Activated CD4-positive, alpha-beta T cell treated with anti-CD3 and anti-CD28 coated beads, Interleukin-2, amount 10 ng/mL, durations not matched to agents 24 days and 14 days (primary cell): ENCODE measurements at regions not wholly inside any gene's neighbourhood (a gene's known extent, or its start where the extent isn't known, plus 50 kb on each side); places are given as distances from the start of the nearest gene placed in this dataset.

Experiments used
- DNase-seq: peaks from one replicate; pipeline ENCODE4 v3.0.0; 2022
- H3K27ac Mint-ChIP-seq: one replicate; pipeline ENCODE4 v1.8.0; 2022; ENCODE audit warnings: mild to moderate bottlenecking, mixed read lengths
- H3K27me3 Mint-ChIP-seq: one replicate; pipeline ENCODE4 v1.8.0; 2022; ENCODE audit warnings: mixed read lengths
- H3K36me3 Mint-ChIP-seq: one replicate; pipeline ENCODE4 v1.8.0; 2022; ENCODE audit warnings: low read depth, mild to moderate bottlenecking, mixed read lengths
- H3K4me1 Mint-ChIP-seq: one replicate; pipeline ENCODE4 v1.8.0; 2021; ENCODE audit warnings: mixed read lengths
- H3K4me3 Mint-ChIP-seq: one replicate; pipeline ENCODE4 v1.8.0; 2022; ENCODE audit warnings: mild to moderate bottlenecking, moderate library complexity, mixed read lengths
- H3K9me3 Mint-ChIP-seq: one replicate; pipeline ENCODE4 v1.8.0; 2021; ENCODE audit warnings: mixed read lengths
- intact Hi-C: fragments of 100-400 bp; cut with micrococcal nuclease; formaldehyde crosslinking; loops from one replicate; pipeline ENCODE4 v1.15.1; 2023

DNA sequence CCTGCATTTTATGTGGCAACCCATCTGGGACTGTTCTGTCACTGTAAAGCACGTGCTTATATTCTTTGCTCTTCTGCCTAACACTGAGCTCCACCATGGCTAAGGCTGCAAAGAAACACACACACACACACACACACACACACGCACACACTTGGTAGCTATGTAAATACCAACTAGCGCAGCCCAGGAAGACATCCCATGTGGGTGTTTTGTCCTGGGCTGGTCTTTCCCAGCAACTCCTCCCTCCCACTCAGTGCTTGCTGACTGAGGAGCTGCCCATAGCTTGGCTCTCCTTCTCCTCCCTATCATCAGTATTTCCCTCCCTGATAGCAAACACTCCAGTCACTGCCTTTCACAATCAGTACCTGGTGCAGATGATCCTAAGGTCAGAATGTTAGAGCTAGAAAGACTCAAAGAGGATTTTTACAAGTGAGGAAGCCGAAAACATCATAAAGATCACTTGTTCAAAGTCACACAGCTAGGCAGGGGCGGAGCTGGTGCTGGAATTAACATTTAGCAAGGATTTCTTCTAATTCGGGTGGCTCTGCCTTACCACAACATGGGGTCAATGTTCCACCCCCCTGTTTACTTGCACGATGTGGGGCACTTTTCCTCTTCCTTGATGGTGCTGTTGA lies 377.1 kb upstream of the TBL1XR1 start:
- H3K27ac Mint-ChIP-seq, result no peak overlapping the region
- intact Hi-C loops, result no loop called here
- H3K27me3 Mint-ChIP-seq, result peaks cover 2% of the 10 kb centered on the region
- peaks cover 6% of the 10 kb centered on the region for H3K9me3 Mint-ChIP-seq
- no peak for DNase-seq
- no peaks in the 10 kb centered on the region for H3K4me1 Mint-ChIP-seq
- no peaks in the 10 kb centered on the region for H3K36me3 Mint-ChIP-seq
- no peak overlapping the region for H3K4me3 Mint-ChIP-seq

DNA sequence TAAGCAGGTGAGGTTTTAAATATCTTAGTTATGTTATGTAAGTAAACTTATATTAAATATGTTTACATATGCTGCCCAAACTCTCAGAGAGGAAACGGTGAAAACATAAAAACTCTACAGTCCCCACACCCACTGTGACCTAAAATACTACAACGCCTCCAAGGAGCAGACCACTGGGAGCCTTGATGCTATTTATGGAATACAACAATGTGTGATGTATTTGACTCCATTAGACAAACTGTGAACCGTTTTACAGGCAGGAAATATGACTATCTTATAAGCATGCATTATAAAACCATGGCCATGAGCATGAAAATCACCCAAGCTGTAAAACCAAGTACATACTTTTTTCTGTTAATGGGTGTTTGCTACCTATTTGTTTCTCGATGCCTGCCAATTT lies 379.5 kb upstream of the TBL1XR1 start:
- no peak for DNase-seq
- H3K27ac Mint-ChIP-seq, result no peak overlapping the region
- no peaks in the 10 kb centered on the region for H3K4me1 Mint-ChIP-seq
- H3K27me3 Mint-ChIP-seq, result peaks cover 2% of the 10 kb centered on the region
- no peaks in the 10 kb centered on the region for H3K36me3 Mint-ChIP-seq
- peaks cover 8% of the 10 kb centered on the region for H3K9me3 Mint-ChIP-seq
- intact Hi-C loops, result no loop called here
- no peak overlapping the region for H3K4me3 Mint-ChIP-seq

- intact Hi-C loops, result no loop called here
- H3K27ac Mint-ChIP-seq, result no peak overlapping the region
- H3K27me3 Mint-ChIP-seq, result peaks cover 2% of the 10 kb centered on the region
- peaks cover 2% of the 10 kb centered on the region for H3K36me3 Mint-ChIP-seq
- H3K4me3 Mint-ChIP-seq, result no peak overlapping the region
- no peak for DNase-seq
- H3K4me1 Mint-ChIP-seq, result no peaks in the 10 kb centered on the region
- peaks cover 12% of the 10 kb centered on the region for H3K9me3 Mint-ChIP-seq
These were observed 381.2 kb upstream of the TBL1XR1 start for GRCh38 chr3:177578488-177578887.

DNA sequence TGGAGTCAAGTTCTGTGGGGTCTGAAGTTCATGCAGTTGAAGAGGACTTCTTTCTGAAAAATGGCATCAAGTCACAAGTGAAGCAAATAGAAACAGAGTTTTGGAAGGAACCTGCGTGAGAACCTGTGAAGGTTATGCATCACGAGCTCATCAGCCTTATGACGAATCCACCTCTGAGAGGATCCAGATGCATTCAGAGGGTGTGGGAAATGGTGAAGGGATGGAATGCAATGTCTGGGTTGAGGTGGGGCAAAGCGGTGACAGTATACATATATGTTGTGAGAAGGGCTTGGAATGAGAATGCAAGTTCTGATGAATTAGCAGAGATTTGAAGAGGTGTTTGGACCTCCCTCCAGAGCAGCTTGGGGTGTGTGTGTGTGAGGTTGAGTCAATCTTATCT lies 382.1 kb upstream of the TBL1XR1 start:
- Mint-ChIP-seq H3K36me3 (peaks cover 2% of the 10 kb centered on the region), H3K9me3 (peaks cover 12% of the 10 kb centered on the region), H3K4me1 (no peaks in the 10 kb centered on the region), H3K27ac (no peak overlapping the region), H3K4me3 (no peak overlapping the region), H3K27me3 (peaks cover 2% of the 10 kb centered on the region)
- no peak for DNase-seq
- intact Hi-C loops, result no loop called here

DNA sequence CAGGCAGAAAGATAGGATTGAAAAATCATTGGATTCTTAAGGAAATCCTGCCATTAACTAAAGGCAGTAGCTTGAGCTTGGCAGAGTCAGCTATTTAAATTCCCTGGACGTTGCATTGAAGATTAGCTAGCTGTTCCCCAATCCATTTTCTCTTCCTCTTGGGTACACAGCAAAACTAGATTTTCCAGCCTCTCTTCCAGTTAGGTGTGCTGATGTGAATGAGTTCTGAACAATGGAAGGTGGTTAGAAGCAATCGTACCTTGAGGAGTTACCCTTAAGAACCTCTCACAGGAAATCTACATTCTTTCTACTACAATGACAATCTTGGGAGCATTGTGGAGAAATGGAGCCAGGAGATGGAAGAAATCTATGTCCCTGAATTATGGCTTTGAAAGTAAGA lies 383.2 kb upstream of the TBL1XR1 start:
- Mint-ChIP-seq H3K27me3 (peaks cover 2% of the 10 kb centered on the region), H3K4me1 (no peaks in the 10 kb centered on the region), H3K27ac (no peak overlapping the region), H3K9me3 (peaks cover 13% of the 10 kb centered on the region), H3K4me3 (no peak overlapping the region), H3K36me3 (peaks cover 2% of the 10 kb centered on the region)
- intact Hi-C loops, result no loop called here
- DNase-seq, result no peak

GRCh38 chr3:177585271-177585670 lies 388.0 kb upstream of the TBL1XR1 start:
- DNase-seq, result no peak
- Mint-ChIP-seq H3K4me3 (no peak overlapping the region), H3K27ac (no peak overlapping the region), H3K4me1 (peaks cover 7% of the 10 kb centered on the region), H3K27me3 (no peaks in the 10 kb centered on the region), H3K9me3 (peaks cover 13% of the 10 kb centered on the region), H3K36me3 (peaks cover 6% of the 10 kb centered on the region)
- intact Hi-C loops, result no loop called here

- no peak overlapping the region for H3K4me3 Mint-ChIP-seq
- peaks cover 8% of the 10 kb centered on the region for H3K9me3 Mint-ChIP-seq
- peaks cover 3% of the 10 kb centered on the region for H3K36me3 Mint-ChIP-seq
- DNase-seq, result no peak
- H3K27ac Mint-ChIP-seq, result no peak overlapping the region
- intact Hi-C loops, result no loop called here
- peaks cover 25% of the 10 kb centered on the region for H3K4me1 Mint-ChIP-seq
- H3K27me3 Mint-ChIP-seq, result no peaks in the 10 kb centered on the region
These were observed 391.9 kb upstream of the TBL1XR1 start for GRCh38 chr3:177589041-177589650.

- Mint-ChIP-seq H3K27me3 (no peaks in the 10 kb centered on the region), H3K4me3 (no peak overlapping the region), H3K9me3 (peaks cover 8% of the 10 kb centered on the region), H3K27ac (peak overlapping the region; percentile 12), H3K4me1 (peaks cover 28% of the 10 kb centered on the region), H3K36me3 (peaks cover 3% of the 10 kb centered on the region)
- no peak for DNase-seq
- intact Hi-C loops, result loop anchor here (1.0 to 10.0 kb wide), 4 partner anchors 163 to 273 kb away; no protein-coding TSS in a partner anchor
These were observed 392.7 kb upstream of the TBL1XR1 start for GRCh38 chr3:177589911-177590381.

GRCh38 chr3:177590826-177591225 lies 393.5 kb upstream of the TBL1XR1 start:
- peaks cover 3% of the 10 kb centered on the region for H3K36me3 Mint-ChIP-seq
- peak overlapping the region; percentile 55 for H3K27ac Mint-ChIP-seq
- intact Hi-C loops, result loop anchor here (1.0 to 10.0 kb wide), 4 partner anchors 164 to 274 kb away; no protein-coding TSS in a partner anchor
- no peak overlapping the region for H3K4me3 Mint-ChIP-seq
- DNase-seq, result no peak
- H3K4me1 Mint-ChIP-seq, result peaks cover 31% of the 10 kb centered on the region
- H3K9me3 Mint-ChIP-seq, result peaks cover 5% of the 10 kb centered on the region
- H3K27me3 Mint-ChIP-seq, result no peaks in the 10 kb centered on the region

GRCh38 chr3:177591379-177591778 lies 394.1 kb upstream of the TBL1XR1 start:
- Mint-ChIP-seq H3K4me1 (peaks cover 36% of the 10 kb centered on the region), H3K27ac (peak overlapping the region; percentile 34), H3K36me3 (peaks cover 3% of the 10 kb centered on the region), H3K27me3 (no peaks in the 10 kb centered on the region), H3K9me3 (peaks cover 5% of the 10 kb centered on the region), H3K4me3 (no peak overlapping the region)
- peak; percentile 62 for DNase-seq
- intact Hi-C loops, result loop anchor here (5.0 to 10.0 kb wide), 3 partner anchors 164 to 274 kb away; no protein-coding TSS in a partner anchor

- H3K27ac Mint-ChIP-seq, result no peak overlapping the region
- no peak for DNase-seq
- no peak overlapping the region for H3K4me3 Mint-ChIP-seq
- intact Hi-C loops, result loop anchor here (5.0 to 10.0 kb wide), 3 partner anchors 167 to 277 kb away; no protein-coding TSS in a partner anchor
- H3K9me3 Mint-ChIP-seq, result peaks cover 3% of the 10 kb centered on the region
- H3K4me1 Mint-ChIP-seq, result peaks cover 59% of the 10 kb centered on the region
- H3K27me3 Mint-ChIP-seq, result no peaks in the 10 kb centered on the region
- H3K36me3 Mint-ChIP-seq, result peaks cover 2% of the 10 kb centered on the region
These were observed 396.8 kb upstream of the TBL1XR1 start for GRCh38 chr3:177594096-177594495.

DNA sequence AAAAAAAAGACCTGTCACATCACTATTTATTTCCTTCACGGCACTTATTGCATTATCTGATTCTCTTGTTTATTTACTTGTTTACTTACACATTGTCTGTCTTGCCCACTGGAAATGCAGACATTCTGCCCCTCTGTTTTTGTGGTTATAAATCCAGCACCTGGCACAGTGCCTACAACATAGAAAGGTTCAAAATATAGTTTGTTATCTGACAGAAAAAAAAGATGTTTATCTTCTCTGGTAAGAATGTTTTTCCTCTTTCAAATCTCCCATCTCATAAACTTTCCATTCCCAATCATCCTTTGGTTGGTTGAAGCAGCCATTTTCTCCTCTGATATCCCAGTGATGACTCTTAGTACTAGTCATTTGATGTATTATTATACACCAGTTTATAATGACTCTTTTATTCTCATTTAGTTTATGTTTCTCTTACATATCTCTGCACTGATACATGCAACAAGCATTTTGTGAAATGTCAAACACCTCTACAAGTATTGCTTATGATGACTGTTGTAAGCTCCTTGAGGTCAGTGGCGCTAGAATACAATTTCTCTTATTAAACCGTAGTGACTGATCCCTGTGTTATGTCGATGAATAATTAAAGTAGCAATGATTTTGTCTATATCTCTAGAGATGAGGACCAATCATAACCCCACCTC lies 398.4 kb upstream of the TBL1XR1 start:
- Mint-ChIP-seq H3K9me3 (peaks cover 8% of the 10 kb centered on the region), H3K27ac (no peak overlapping the region), H3K4me3 (no peak overlapping the region), H3K36me3 (peaks cover 2% of the 10 kb centered on the region), H3K4me1 (peaks cover 57% of the 10 kb centered on the region), H3K27me3 (no peaks in the 10 kb centered on the region)
- no peak for DNase-seq
- intact Hi-C loops, result loop anchor here (5.0 to 10.0 kb wide), 4 partner anchors 58 to 538 kb away; partner anchors contain the start of gene TBL1XR1

DNA sequence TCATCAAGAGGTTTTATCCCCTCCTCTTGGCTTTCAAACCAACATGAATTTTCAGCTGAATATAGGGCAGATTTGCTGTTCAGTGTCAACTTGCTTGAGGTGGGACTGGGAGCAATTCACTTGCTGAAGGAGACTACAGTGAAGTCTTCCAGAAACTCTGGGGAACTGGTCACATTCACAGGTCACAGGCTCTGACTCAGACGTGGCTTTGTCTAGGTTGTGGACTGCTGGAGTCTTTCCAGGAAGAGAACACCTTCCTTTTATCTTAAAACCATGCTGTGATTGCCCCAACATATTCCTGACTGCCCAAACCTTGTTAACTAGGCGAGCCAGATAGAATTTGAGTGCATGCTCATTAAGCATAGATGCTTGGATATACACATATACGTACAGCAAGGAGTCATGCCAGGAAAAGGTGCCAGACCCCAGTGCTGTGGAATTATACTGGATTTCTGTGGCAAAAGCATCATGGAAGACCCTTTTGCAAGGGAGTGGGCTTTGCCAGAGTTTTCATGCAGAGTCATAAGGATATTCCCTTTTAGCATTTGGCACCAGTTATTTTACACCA lies 399.1 kb upstream of the TBL1XR1 start:
- peaks cover 10% of the 10 kb centered on the region for H3K9me3 Mint-ChIP-seq
- no peak for DNase-seq
- no peak overlapping the region for H3K27ac Mint-ChIP-seq
- peaks cover 58% of the 10 kb centered on the region for H3K4me1 Mint-ChIP-seq
- intact Hi-C loops, result loop anchor here (5.0 to 10.0 kb wide), 4 partner anchors 59 to 539 kb away; partner anchors contain the start of gene TBL1XR1
- H3K27me3 Mint-ChIP-seq, result no peaks in the 10 kb centered on the region
- H3K4me3 Mint-ChIP-seq, result no peak overlapping the region
- H3K36me3 Mint-ChIP-seq, result peaks cover 2% of the 10 kb centered on the region
